OCI-LY1 (cell line): ENCODE measurements at regions not wholly inside any gene's neighbourhood (a gene's known extent, or its start where the extent isn't known, plus 50 kb on each side); places are given as distances from the start of the nearest gene placed in this dataset.

Source experiments
- H2AFZ ChIP-seq: fragments of 200-600 bp; sonication (generic), shearing (Covaris generic); 2 replicates; pipeline ENCODE4 v1.6.0; 2014; ENCODE audit warnings: antibody characterized with exemption, mild to moderate bottlenecking, low read length
- H3F3A ChIP-seq: fragments of 200-600 bp; sonication (generic), shearing (Covaris generic); 2 replicates; pipeline ENCODE4 v1.6.0; 2014; ENCODE audit warnings: mild to moderate bottlenecking, antibody characterized with exemption, low read length, moderate library complexity; ENCODE audit not compliant: insufficient read depth
- H3K27ac ChIP-seq: fragments of 200-600 bp; sonication (generic); 2 replicates; pipeline ENCODE4 v1.5.1; 2014; ENCODE audit warnings: low read length, mixed run types, mild to moderate bottlenecking, low read depth; ENCODE audit not compliant: poor library complexity, severe bottlenecking
- H3K27me3 ChIP-seq: fragments of 200-600 bp; sonication (generic); 2 replicates; pipeline ENCODE4 v1.6.0; 2014; ENCODE audit warnings: antibody characterized with exemption, mild to moderate bottlenecking, low read length, moderate library complexity; ENCODE audit not compliant: insufficient read depth
- H3K36me3 ChIP-seq: fragments of 200-600 bp; sonication (generic); 2 replicates; pipeline ENCODE4 v1.6.1; 2014; ENCODE audit warnings: mild to moderate bottlenecking, antibody characterized with exemption, low read length, moderate library complexity, mixed read lengths; ENCODE audit not compliant: insufficient read depth
- H3K4me1 ChIP-seq: fragments of 200-600 bp; sonication (generic); 2 replicates; pipeline ENCODE4 v1.5.1; 2014; ENCODE audit warnings: mild to moderate bottlenecking, low read length, moderate library complexity; ENCODE audit not compliant: insufficient read depth, severe bottlenecking
- H3K4me2 ChIP-seq: fragments of 200-600 bp; sonication (generic), shearing (Covaris generic); 2 replicates; pipeline ENCODE4 v1.6.1; 2014; ENCODE audit warnings: low read length
- H3K4me3 ChIP-seq: fragments of 200-600 bp; sonication (generic); 2 replicates; pipeline ENCODE4 v1.5.1; 2014; ENCODE audit warnings: low read length, low read depth, mild to moderate bottlenecking, mixed read lengths; ENCODE audit not compliant: poor library complexity, severe bottlenecking
- H3K79me2 ChIP-seq: fragments of 200-600 bp; shearing (Covaris generic); 2 replicates; pipeline ENCODE4 v1.6.1; 2016; ENCODE audit warnings: mixed run types, low read length, mixed read lengths; ENCODE audit not compliant: insufficient read depth
- H3K9ac ChIP-seq: fragments of 200-600 bp; sonication (generic), shearing (Covaris generic); 2 replicates; pipeline ENCODE4 v1.6.1; 2014; ENCODE audit warnings: mild to moderate bottlenecking, low read length, mixed read lengths
- H3K9me2 ChIP-seq: fragments of 200-600 bp; sonication (generic), shearing (Covaris generic); 2 replicates; pipeline ENCODE4 v1.6.1; 2014; ENCODE audit warnings: low read depth, mild to moderate bottlenecking, low read length, mixed read lengths
- H3K9me3 ChIP-seq: fragments of 200-600 bp; shearing (Covaris generic); 2 replicates; pipeline ENCODE4 v1.6.1; 2014; ENCODE audit warnings: low read length, mixed read lengths
- H4K20me1 ChIP-seq: fragments of 200-600 bp; sonication (generic), shearing (Covaris generic); 2 replicates; pipeline ENCODE4 v1.6.0; 2016; ENCODE audit warnings: mild to moderate bottlenecking, low read length; ENCODE audit not compliant: insufficient read depth
- CTCF ChIP-seq: fragments of 200-600 bp; sonication (generic), shearing (Covaris generic); IDR thresholded peaks from 2 replicates; pipeline ENCODE4 v1.5.1; 2017; ENCODE audit warnings: mild to moderate bottlenecking, antibody characterized with exemption, low read length, moderate library complexity, mixed read lengths
- EZH2 ChIP-seq: fragments of 200-600 bp; sonication (generic), shearing (Covaris generic); IDR thresholded peaks from 2 replicates; pipeline ENCODE4 v1.8.0; 2017; ENCODE audit warnings: borderline replicate concordance, mixed run types, mild to moderate bottlenecking, antibody characterized with exemption, low read length, moderate library complexity, mixed read lengths

- no peaks in the 10 kb centered on the region for H3K9me2 ChIP-seq
- no peaks in the 10 kb centered on the region for H3F3A ChIP-seq
- H3K4me3 ChIP-seq: no peak overlapping the region
- no peaks in the 10 kb centered on the region for H4K20me1 ChIP-seq
- H3K9ac ChIP-seq: no peak overlapping the region
- no peak overlapping the region for H3K4me2 ChIP-seq
- H3K36me3 ChIP-seq: no peaks in the 10 kb centered on the region
- H3K79me2 ChIP-seq: no peaks in the 10 kb centered on the region
- H3K27ac ChIP-seq: no peak overlapping the region
- H3K4me1 ChIP-seq: no peaks in the 10 kb centered on the region
- TF ChIP-seq CTCF (no peak), EZH2 (no peak)
- no peak overlapping the region for H2AFZ ChIP-seq
- no peaks in the 10 kb centered on the region for H3K27me3 ChIP-seq
- H3K9me3 ChIP-seq: no peaks in the 10 kb centered on the region
These were observed 202.4 kb upstream of the TCERG1L start for GRCh38 chr10:131513901-131514300.

DNA sequence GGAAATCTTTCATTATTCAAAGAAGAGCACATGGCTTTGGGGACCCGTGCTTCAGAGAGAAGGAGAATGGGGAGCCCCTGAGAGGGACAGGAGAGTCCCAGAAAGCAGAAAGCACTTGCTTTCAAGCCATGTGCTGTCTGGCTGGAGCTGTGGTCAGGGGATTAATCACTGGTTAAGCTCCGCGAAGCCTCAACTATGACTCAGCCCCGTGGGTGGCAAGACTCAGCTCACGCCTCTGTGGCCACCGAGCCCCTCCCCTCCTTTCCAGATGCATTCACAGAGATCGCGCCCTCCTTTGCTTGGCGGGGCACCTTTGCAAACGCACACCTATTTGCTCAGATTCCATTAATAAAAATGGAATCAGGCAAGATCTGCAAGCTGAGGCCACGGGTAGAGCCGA is 202.9 kb upstream of the TCERG1L start:
- Histone ChIP-seq H4K20me1 (no peaks in the 10 kb centered on the region), H3K79me2 (no peaks in the 10 kb centered on the region), H3F3A (no peaks in the 10 kb centered on the region), H2AFZ (no peak overlapping the region), H3K36me3 (no peaks in the 10 kb centered on the region), H3K27me3 (no peaks in the 10 kb centered on the region), H3K9me3 (no peaks in the 10 kb centered on the region), H3K9me2 (no peaks in the 10 kb centered on the region), H3K9ac (no peak overlapping the region), H3K4me3 (no peak overlapping the region), H3K4me1 (no peaks in the 10 kb centered on the region), H3K4me2 (no peak overlapping the region), H3K27ac (no peak overlapping the region)
- TF ChIP-seq CTCF (no peak), EZH2 (no peak)

- TF ChIP-seq CTCF: no peak
- no peak for TF ChIP-seq EZH2
- H3K27ac ChIP-seq: no peak overlapping the region
- H2AFZ ChIP-seq: no peak overlapping the region
These were observed 204.8 kb upstream of the TCERG1L start for GRCh38 chr10:131516285-131516684.

More at GRCh38 chr10:131516285-131516684, 204.8 kb upstream of the TCERG1L start:
- H3K9me2 ChIP-seq: no peaks in the 10 kb centered on the region
- H3K4me2 ChIP-seq: no peak overlapping the region
- no peaks in the 10 kb centered on the region for H3F3A ChIP-seq
- no peaks in the 10 kb centered on the region for H3K79me2 ChIP-seq
- no peaks in the 10 kb centered on the region for H3K4me1 ChIP-seq
- no peak overlapping the region for H3K9ac ChIP-seq
- H3K27me3 ChIP-seq: no peaks in the 10 kb centered on the region
- H3K9me3 ChIP-seq: no peaks in the 10 kb centered on the region
- no peaks in the 10 kb centered on the region for H4K20me1 ChIP-seq
- no peak overlapping the region for H3K4me3 ChIP-seq
- H3K36me3 ChIP-seq: no peaks in the 10 kb centered on the region
